ENCODE measurements at regions not wholly inside any gene's neighbourhood (a gene's known extent, or its start where the extent isn't known, plus 50 kb on each side); places are given as distances from the start of the nearest gene placed in this dataset.

GRCh38 chr3:127367593-127367992 is 79.7 kb upstream of the PRR20G start:
- TF ChIP-seq POLR2AphosphoS5 (IDR thresholded peaks at IDR 0.05; ENCODE audit: low read depth, low read length): no peak
- no peak for TF ChIP-seq CTCF (IDR thresholded peaks at IDR 0.05)
- TF ChIP-seq GABPA (IDR thresholded peaks at IDR 0.05; ENCODE audit: low read depth): no peak
- TF ChIP-seq TCF12 (IDR thresholded peaks at IDR 0.05): no peak

All from SK-N-SH (cell line).